Uterus (tissue), 2 donors: ENCODE measurements at regions not wholly inside any gene's neighbourhood (a gene's known extent, or its start where the extent isn't known, plus 50 kb on each side); places are given as distances from the start of the nearest gene placed in this dataset.

Source experiments
- CTCF ChIP-seq, 4 experiments: fragments of 200-600 bp in 2 of 4; fragments of 450-650 bp in 2 of 4; sonication (generic) in 2 of 4; IDR thresholded peaks; one replicate each; pipeline ENCODE4 v1.5.1; 2016 to 2019; ENCODE audit warnings: antibody characterized with exemption in 4 of 4, mild to moderate bottlenecking in 2 of 4, moderate library complexity in 1 of 4
- POLR2A ChIP-seq, 2 donors: fragments of 450-650 bp; IDR thresholded peaks; one replicate each; pipeline ENCODE4 v1.6.1; 2016; ENCODE audit warnings: antibody characterized with exemption in 2 of 2, mild to moderate bottlenecking in 1 of 2, moderate library complexity in 1 of 2

- no peak for TF ChIP-seq CTCF (IDR thresholded peaks at IDR 0.05)
- TF ChIP-seq POLR2A (IDR thresholded peaks at IDR 0.05) = no peak
Observed at GRCh38 chr16:22683730-22684573, 130.0 kb upstream of the HS3ST2 start.
